HCT116 (cell line): ENCODE measurements at regions not wholly inside any gene's neighbourhood (a gene's known extent, or its start where the extent isn't known, plus 50 kb on each side); places are given as distances from the start of the nearest gene placed in this dataset.

Source experiments
- ATAC-seq: fragments of 200-7000 bp; cut with Tn5 transposase; 2 replicates; pipeline ENCODE4 v1.9.1; 2020; ENCODE audit warnings: mild to moderate bottlenecking, moderate library complexity
- BruUV-seq: library from RNA; stranded (reverse); fragments of 400-500 nt; replicated peaks from 2 replicates; lab custom pipeline; 2021; lab: Mats Ljungman, UMichigan
- CTCF ChIA-PET: fragments of 300-600 bp; sonication (Branson Sonifier 250); formaldehyde crosslinking; loops from one replicate; lab custom pipeline; 2021; ENCODE audit warnings: antibody characterized with exemption; lab: Charles Lee
- POLR2A ChIA-PET: fragments of 300-600, 350-600 bp; sonication (Branson Sonifier 250); formaldehyde crosslinking; loops from one replicate; lab custom pipeline; 2021; ENCODE audit warnings: antibody characterized with exemption; lab: Charles Lee
- RAD21 ChIA-PET, 2 experiments: fragments of 300-600 bp; sonication (Branson Sonifier 250); formaldehyde crosslinking; loops; one replicate each; lab custom pipeline; 2023; ENCODE audit warnings: low total read pairs in 2 of 2; ENCODE audit not compliant: uncharacterized antibody in 2 of 2, unreplicated experiment in 2 of 2, low non-redundant PET in 1 of 2; lab: Charles Lee
- DNase-seq: peaks from one replicate; pipeline ENCODE4 v3.0.0-alpha.2; 2010; ENCODE audit warnings: low read depth, low spot score
- H2AFZ ChIP-seq: fragments of 200-600 bp; shearing (Covaris generic), sonication (generic); 2 replicates; pipeline ENCODE4 v1.6.1; 2017; ENCODE audit warnings: low read depth, mixed run types, mixed read lengths, antibody characterized with exemption, low read length; ENCODE audit not compliant: poor library complexity, severe bottlenecking
- H3K27ac ChIP-seq: 2 replicates; pipeline ENCODE4 v1.5.1; 2012; ENCODE audit warnings: low read depth, low read length
- H3K27me3 ChIP-seq: fragments of 200-600 bp; sonication (generic); 2 replicates; pipeline ENCODE4 v1.6.1; 2016; ENCODE audit warnings: mixed run types, low read length, mixed read lengths; ENCODE audit not compliant: insufficient read depth
- H3K36me3 ChIP-seq, 2 experiments: fragments of 200-500 bp in 1 of 2; fragments of 200-600 bp in 1 of 2; sonication (Bioruptor generic) in 1 of 2; sonication (generic) in 1 of 2; 2 replicates each; pipeline versions ENCODE4 v1.5.1 to v1.6.1; 2014 to 2016; ENCODE audit warnings: low read length in 2 of 2, inconsistent platforms in 1 of 2, mixed read lengths in 1 of 2, mixed run types in 1 of 2; ENCODE audit not compliant: insufficient read depth in 2 of 2, control insufficient read depth in 1 of 2
- H3K4me1 ChIP-seq, 2 experiments: fragments of 200-600 bp in 1 of 2; sonication (generic) in 1 of 2; 2 replicates each; pipeline versions ENCODE4 v1.5.1 to v1.6.1; 2012 to 2017; ENCODE audit warnings: low read length in 2 of 2, inconsistent platforms in 1 of 2, mild to moderate bottlenecking in 1 of 2, mixed read lengths in 1 of 2, mixed run types in 1 of 2, moderate library complexity in 1 of 2; ENCODE audit not compliant: insufficient read depth in 2 of 2, control insufficient read depth in 1 of 2
- H3K4me2 ChIP-seq: fragments of 200-600 bp; sonication (generic); 2 replicates; pipeline ENCODE4 v1.6.1; 2017; ENCODE audit warnings: mixed run types, low read length, mixed read lengths
- H3K4me3 ChIP-seq, 2 experiments: fragments of 200-600 bp in 1 of 2; sonication (generic) in 1 of 2; replicated peaks in 1 of 2; 2 replicates each; pipeline ENCODE4 v1.5.1; 2011 to 2016; ENCODE audit warnings: low read length in 2 of 2, control low read depth in 1 of 2, low read depth in 1 of 2, mild to moderate bottlenecking in 1 of 2, mixed read lengths in 1 of 2, mixed run types in 1 of 2
- H3K79me2 ChIP-seq: fragments of 200-600 bp; sonication (generic); 2 replicates; pipeline ENCODE4 v1.6.1; 2017; ENCODE audit warnings: mild to moderate bottlenecking, mixed run types, low read length, moderate library complexity, mixed read lengths; ENCODE audit not compliant: insufficient read depth
- H3K9ac ChIP-seq: fragments of 200-600 bp; sonication (generic); 2 replicates; pipeline ENCODE4 v1.6.1; 2016; ENCODE audit warnings: low read length, mixed read lengths
- H3K9me2 ChIP-seq: fragments of 200-600 bp; sonication (generic), shearing (Covaris generic); 2 replicates; pipeline ENCODE4 v1.6.1; 2017; ENCODE audit warnings: mixed run types, mild to moderate bottlenecking, moderate library complexity; ENCODE audit not compliant: insufficient read depth
- H3K9me3 ChIP-seq, 2 experiments: fragments of 200-500 bp in 1 of 2; fragments of 200-600 bp in 1 of 2; sonication (Bioruptor generic) in 1 of 2; sonication (generic) in 1 of 2; 2 replicates each; pipeline ENCODE4 v1.6.1; 2014 to 2017; ENCODE audit warnings: low read length in 2 of 2, mixed read lengths in 2 of 2, inconsistent platforms in 1 of 2, low read depth in 1 of 2, mild to moderate bottlenecking in 1 of 2, mixed run types in 1 of 2, moderate library complexity in 1 of 2; ENCODE audit not compliant: control insufficient read depth in 1 of 2, insufficient read depth in 1 of 2
- H4K20me1 ChIP-seq: fragments of 200-600 bp; sonication (generic), shearing (Covaris generic); 2 replicates; pipeline ENCODE4 v1.6.1; 2017; ENCODE audit warnings: mixed run types, mild to moderate bottlenecking, moderate library complexity; ENCODE audit not compliant: insufficient read depth
- ATF3 ChIP-seq: IDR thresholded peaks from 2 replicates; pipeline ENCODE4 v1.6.1; 2012
- CEBPB ChIP-seq: IDR thresholded peaks from 2 replicates; pipeline ENCODE4 v1.6.1; 2012; ENCODE audit warnings: low read depth
- EGR1 ChIP-seq: IDR thresholded peaks from 2 replicates; pipeline ENCODE4 v1.6.1; 2012; ENCODE audit warnings: low read depth
- EZH2 ChIP-seq: fragments of 200-600 bp; sonication (generic); IDR thresholded peaks from 2 replicates; pipeline ENCODE4 v1.6.1; 2017; ENCODE audit warnings: antibody characterized with exemption, mixed run types
- EZH2phosphoT487 ChIP-seq: fragments of 200-600 bp; IDR thresholded peaks from 2 replicates; pipeline ENCODE4 v1.6.1; 2018; ENCODE audit warnings: antibody characterized with exemption, borderline replicate concordance
- FOSL1 ChIP-seq: IDR thresholded peaks from 2 replicates; pipeline ENCODE4 v1.6.1; 2012; ENCODE audit warnings: low read depth
- MAX ChIP-seq: IDR thresholded peaks from 2 replicates; pipeline ENCODE4 v1.6.1; 2012
- POLR2AphosphoS5 ChIP-seq: IDR thresholded peaks from 2 replicates; pipeline ENCODE4 v1.6.1; 2011; ENCODE audit warnings: mild to moderate bottlenecking, low read depth, low read length, moderate library complexity
- RAD21 ChIP-seq: IDR thresholded peaks from 2 replicates; pipeline ENCODE4 v1.6.1; 2012; ENCODE audit warnings: low read depth, mild to moderate bottlenecking
- REST ChIP-seq: IDR thresholded peaks from 2 replicates; pipeline ENCODE4 v1.6.1; 2012; ENCODE audit warnings: low read depth
- SP1 ChIP-seq: IDR thresholded peaks from 2 replicates; pipeline ENCODE4 v1.6.1; 2012; ENCODE audit warnings: low read depth
- SRF ChIP-seq: IDR thresholded peaks from 2 replicates; pipeline ENCODE4 v1.6.1; 2012; ENCODE audit warnings: low read depth
- TCF7L2 ChIP-seq: IDR thresholded peaks from 2 replicates; pipeline ENCODE4 v1.7.0; 2011; ENCODE audit warnings: borderline replicate concordance, inconsistent platforms; ENCODE audit not compliant: insufficient read depth, insufficient read length; ENCODE audit errors: extremely low read depth
- YY1 ChIP-seq: IDR thresholded peaks from 2 replicates; pipeline ENCODE4 v1.6.1; 2011; ENCODE audit warnings: low read length, low read depth, moderate library complexity, mild to moderate bottlenecking; ENCODE audit not compliant: insufficient replicate concordance; ENCODE audit errors: extremely low read depth
- ZBTB33 ChIP-seq: IDR thresholded peaks from 2 replicates; pipeline ENCODE4 v1.6.1; 2011; ENCODE audit warnings: mild to moderate bottlenecking, low read length, moderate library complexity; ENCODE audit not compliant: insufficient replicate concordance; ENCODE audit errors: extremely low read depth
- ZFX ChIP-seq: fragments of 450-650 bp; IDR thresholded peaks from 2 replicates; pipeline ENCODE4 v1.6.1; 2017
- ZNF274 ChIP-seq: fragments of 200-500 bp; sonication (Bioruptor generic); IDR thresholded peaks from 2 replicates; pipeline ENCODE4 v1.6.1; 2014; ENCODE audit warnings: mild to moderate bottlenecking, low read depth, low read length, inconsistent platforms
- intact Hi-C: fragments of 100-400 bp; cut with micrococcal nuclease; formaldehyde crosslinking; loops from 2 replicates; pipeline ENCODE4 v1.10.0; 2022

- TF ChIP-seq EGR1, result no peak
- no peak for TF ChIP-seq FOSL1
- TF ChIP-seq ZBTB33, result no peak
- no peak for TF ChIP-seq EZH2phosphoT487
- no peak for TF ChIP-seq EZH2
- TF ChIP-seq CEBPB, result no peak
- no peak for TF ChIP-seq ZFX
- TF ChIP-seq POLR2AphosphoS5, result no peak
- no peak for TF ChIP-seq SP1
- TF ChIP-seq SRF, result no peak
- no peak for TF ChIP-seq TCF7L2
- TF ChIP-seq ZNF274, result no peak
- TF ChIP-seq REST, result no peak
- TF ChIP-seq MAX, result no peak
- no peak for TF ChIP-seq RAD21
- TF ChIP-seq YY1, result no peak
- TF ChIP-seq ATF3, result no peak
- TF ChIP-seq, all 23 proteins: peak for 0
- intact Hi-C loops, result no loop called here
- ChIA-PET CTCF (no interaction called here), POLR2A (no interaction called here), RAD21 (no interaction called here)
- no peak overlapping the region for H3K4me2 ChIP-seq
- ATAC-seq (no peak), DNase-seq (no peak)
- BruUV-seq, result no TSS peak
- no peaks in the 10 kb centered on the region for H3K36me3 ChIP-seq
- no peak overlapping the region for H3K9ac ChIP-seq
- H3K79me2 ChIP-seq, result no peaks in the 10 kb centered on the region
- H3K9me3 ChIP-seq, result no peaks in the 10 kb centered on the region
- no peak overlapping the region for H3K4me3 ChIP-seq
- H3K9me2 ChIP-seq, result no peaks in the 10 kb centered on the region
- H3K27me3 ChIP-seq, result no peaks in the 10 kb centered on the region
- peaks cover 0 to under 1% of the 10 kb centered on the region in 2 experiments; a peak in 1 of 4 replicates for H3K4me1 ChIP-seq
- no peak overlapping the region for H2AFZ ChIP-seq
- H3K27ac ChIP-seq, result no peak overlapping the region
- H4K20me1 ChIP-seq, result no peaks in the 10 kb centered on the region
These were observed 94.3 kb upstream of the CD55 start for GRCh38 chr1:207227131-207227630.
